Heart left ventricle (tissue), 16 donors: ENCODE measurements at regions not wholly inside any gene's neighbourhood (a gene's known extent, or its start where the extent isn't known, plus 50 kb on each side); places are given as distances from the start of the nearest gene placed in this dataset.

ENCODE experiments used
- ATAC-seq, 4 donors: fragments of 200-7000 bp; cut with Tn5 transposase; one replicate each; pipeline ENCODE4 v1.9.1; 2020 to 2022; ENCODE audit warnings: moderate library complexity in 4 of 4, mild to moderate bottlenecking in 3 of 4, moderate number of reproducible peaks in 1 of 4
- DNase-seq, 5 donors: peaks; one replicate each; pipeline ENCODE4 v3.0.0-alpha.2; 2020
- H3K27ac ChIP-seq, 12 donors: fragments of 200-600 bp; sonication (generic) in 4 of 12; one replicate each; pipeline versions ENCODE4 v1.5.0 to v1.8.0; 2016 to 2022; ENCODE audit warnings: mild to moderate bottlenecking in 2 of 12
- H3K27me3 ChIP-seq, 9 donors: fragments of 200-600 bp; sonication (generic) in 2 of 9; one replicate each; pipeline versions ENCODE4 v1.5.1 to v1.8.0; 2016 to 2022; ENCODE audit warnings: mild to moderate bottlenecking in 3 of 9
- H3K36me3 ChIP-seq, 9 donors: fragments of 200-600 bp; sonication (generic) in 2 of 9; one replicate each; pipeline versions ENCODE4 v1.5.0 to v1.8.0; 2018 to 2022; ENCODE audit warnings: mild to moderate bottlenecking in 2 of 9
- H3K4me1 ChIP-seq, 12 donors: fragments of 200-600 bp; sonication (generic) in 4 of 12; one replicate each; pipeline versions ENCODE4 v1.5.0 to v1.8.0; 2016 to 2022; ENCODE audit warnings: mild to moderate bottlenecking in 3 of 12
- H3K4me3 ChIP-seq, 12 donors: fragments of 200-600 bp; sonication (generic) in 4 of 12; one replicate each; pipeline versions ENCODE4 v1.5.0 to v1.8.0; 2017 to 2022; ENCODE audit warnings: mild to moderate bottlenecking in 9 of 12, moderate library complexity in 4 of 12
- H3K9me3 ChIP-seq, 12 donors: fragments of 200-600 bp; sonication (generic) in 4 of 12; one replicate each; pipeline versions ENCODE4 v1.5.0 to v1.8.0; 2016 to 2022; ENCODE audit warnings: mild to moderate bottlenecking in 1 of 12
- POLR2A ChIP-seq, 2 donors: fragments of 450-650 bp; IDR thresholded peaks; one replicate each; pipeline ENCODE4 v1.6.1; 2017; ENCODE audit warnings: antibody characterized with exemption in 2 of 2, mild to moderate bottlenecking in 2 of 2, moderate library complexity in 2 of 2
- WGBS, 4 donors: extraction: QIAGEN DNeasy Blood & Tissue Kit in 2 of 4; methylation state at CpG; one replicate each; pipeline versions ENCODE4 v1.1.5 to v1.1.7; 2013 to 2018; 5-methylcytosine and 5-hydroxymethylcytosine counted together
- intact Hi-C, 10 donors: fragments of 100-400 bp; cut with DNase I; formaldehyde crosslinking; loops; one replicate each; pipeline versions ENCODE4 v1.11.1 to v1.14.2; 2022
- TF ChIP-seq, protein P1 (sequence below), 12 donors: fragments of 200-600 bp; sonication (generic) in 4 of 12; IDR thresholded peaks; one replicate each; pipeline versions ENCODE4 v1.5.0 to v1.8.0; 2018 to 2022; ENCODE audit warnings: antibody characterized with exemption in 12 of 12, mild to moderate bottlenecking in 5 of 12
- donor health status: ischemic (EF 13 %, LVEDD 7.1; RV severe dilation, severe dysfunction).
- donor health status: healthy with polysubstance abuse.
- donor health status: DM: no; HTN: yes; CAD: no.
- donor health status: DM: no; HTN: no; CAD: no.
- donor health status: ischemic (EF 25% LVEDD 6.9; RV normal size, moderate dysfunction).
- donor health status: ischemic (EF 25% LVEDD 5.7; RV mildly dilated, moderate dysfunction).
- donor health status: healthy.
- donor health status: DM: yes; HTN: yes; CAD: no.
- donor health status: ischemic (EF 35%, LVEDD 5.7; RV mildly dilated, moderate dysfunction).
- donor health status: nonischemic (EF 11% LVEDD 7.7; RV severe dilation, severe dysfunction).
- donor health status: DM: yes; HTN: yes; CAD: no.
- donor health status: PGD.
- donor health status: ischemic (EF 29% LVEDD 5.4; RV normal size, mild dysfunction).
- donor health status: nonischemic (EF 23%, LVEDD 6.1; RV moderate dilation, normal function).

GRCh38 chr4:53916431-53916889, 147.9 kb downstream of the CHIC2 start:
- intact Hi-C loops, result loop anchor here in 1 of 10 donors (10.0 kb wide), 1 partner anchor 422 kb away; no protein-coding TSS in a partner anchor
- Histone ChIP-seq H3K4me1 (peaks cover 0 to 26% (median 0%) of the 10 kb centered on the region in 12 donors), H3K9me3 (no peaks in the 10 kb centered on the region), H3K36me3 (no peaks in the 10 kb centered on the region), H3K4me3 (no peak overlapping the region), H3K27ac (no peak overlapping the region), H3K27me3 (no peaks in the 10 kb centered on the region)
- ATAC-seq, result peak in 3 of 4 donors; percentile 48 to 71 (median 63)
- TF ChIP-seq, protein P1, sequence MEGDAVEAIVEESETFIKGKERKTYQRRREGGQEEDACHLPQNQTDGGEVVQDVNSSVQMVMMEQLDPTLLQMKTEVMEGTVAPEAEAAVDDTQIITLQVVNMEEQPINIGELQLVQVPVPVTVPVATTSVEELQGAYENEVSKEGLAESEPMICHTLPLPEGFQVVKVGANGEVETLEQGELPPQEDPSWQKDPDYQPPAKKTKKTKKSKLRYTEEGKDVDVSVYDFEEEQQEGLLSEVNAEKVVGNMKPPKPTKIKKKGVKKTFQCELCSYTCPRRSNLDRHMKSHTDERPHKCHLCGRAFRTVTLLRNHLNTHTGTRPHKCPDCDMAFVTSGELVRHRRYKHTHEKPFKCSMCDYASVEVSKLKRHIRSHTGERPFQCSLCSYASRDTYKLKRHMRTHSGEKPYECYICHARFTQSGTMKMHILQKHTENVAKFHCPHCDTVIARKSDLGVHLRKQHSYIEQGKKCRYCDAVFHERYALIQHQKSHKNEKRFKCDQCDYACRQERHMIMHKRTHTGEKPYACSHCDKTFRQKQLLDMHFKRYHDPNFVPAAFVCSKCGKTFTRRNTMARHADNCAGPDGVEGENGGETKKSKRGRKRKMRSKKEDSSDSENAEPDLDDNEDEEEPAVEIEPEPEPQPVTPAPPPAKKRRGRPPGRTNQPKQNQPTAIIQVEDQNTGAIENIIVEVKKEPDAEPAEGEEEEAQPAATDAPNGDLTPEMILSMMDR (IDR thresholded peaks at IDR 0.05), result no peak
- TF ChIP-seq POLR2A (IDR thresholded peaks at IDR 0.05), result no peak
- no peak for DNase-seq

- H3K27ac ChIP-seq, result peak overlapping the region in 1 of 12 donors; percentile 16
- TF ChIP-seq, protein P1 (IDR thresholded peaks at IDR 0.05), result no peak
- no peak for TF ChIP-seq POLR2A (IDR thresholded peaks at IDR 0.05)
- H3K9me3 ChIP-seq, result no peaks in the 10 kb centered on the region
- no peaks in the 10 kb centered on the region for H3K27me3 ChIP-seq
- 63 to 67% (median 65%) methylated on average over 4 of the region's 4 CpGs for WGBS, 4 donors
- H3K36me3 ChIP-seq, result no peaks in the 10 kb centered on the region
- H3K4me3 ChIP-seq, result no peak overlapping the region
- DNase-seq (no peak), ATAC-seq (peak in 2 of 4 donors; percentile 34 to 68)
- intact Hi-C loops, result loop anchor here in 1 of 10 donors (10.0 kb wide), 1 partner anchor 420 kb away; no protein-coding TSS in a partner anchor
- peaks cover 0 to 18% (median 0%) of the 10 kb centered on the region in 12 donors for H3K4me1 ChIP-seq
Measured at GRCh38 chr4:53914313-53915016, 149.9 kb downstream of the CHIC2 start.

DNA sequence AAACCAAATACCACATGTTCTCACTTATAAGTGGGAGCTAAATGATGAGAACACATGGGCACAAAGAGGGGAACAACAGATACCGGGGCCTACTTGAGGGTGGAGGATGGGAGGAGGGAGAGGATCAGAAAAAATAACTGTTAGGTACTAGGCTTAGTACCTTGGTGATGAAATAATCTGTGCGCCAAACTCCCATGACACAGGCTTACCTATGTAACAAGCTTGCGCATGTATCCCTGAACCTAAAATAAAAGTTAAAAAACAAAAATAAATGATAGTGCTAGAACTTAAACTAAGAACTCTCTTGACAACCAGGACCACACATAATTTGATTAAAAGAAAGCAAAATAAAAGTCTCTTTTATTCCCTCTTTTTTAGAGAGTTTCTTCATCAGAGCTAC, 150.6 kb downstream of the CHIC2 start:
- Histone ChIP-seq H3K4me1 (peaks cover 0 to 18% (median 3%) of the 10 kb centered on the region in 12 donors), H3K4me3 (no peak overlapping the region), H3K36me3 (no peaks in the 10 kb centered on the region), H3K27ac (peak overlapping the region in 1 of 12 donors; percentile 16), H3K27me3 (no peaks in the 10 kb centered on the region), H3K9me3 (no peaks in the 10 kb centered on the region)
- ATAC-seq, result no peak
- 93 to 95% (median 93%) methylated on average over 3 of the region's 3 CpGs for WGBS, 4 donors
- TF ChIP-seq POLR2A (IDR thresholded peaks at IDR 0.05), result no peak
- TF ChIP-seq, protein P1 (IDR thresholded peaks at IDR 0.05), result no peak
- no peak for DNase-seq
- intact Hi-C loops, result loop anchor here in 1 of 10 donors (10.0 kb wide), 1 partner anchor 419 kb away; no protein-coding TSS in a partner anchor

GRCh38 chr4:53912766-53913497, 151.5 kb downstream of the CHIC2 start:
- H3K4me3 ChIP-seq, result no peak overlapping the region
- no peak overlapping the region for H3K27ac ChIP-seq
- H3K27me3 ChIP-seq, result peaks cover 0 to 7% (median 0%) of the 10 kb centered on the region in 9 donors
- no peak for TF ChIP-seq POLR2A (IDR thresholded peaks at IDR 0.05)
- TF ChIP-seq, protein P1 (IDR thresholded peaks at IDR 0.05), result no peak
- WGBS, 4 donors, result 91 to 96% (median 93%) methylated on average over 5 of the region's 5 CpGs
- H3K9me3 ChIP-seq, result no peaks in the 10 kb centered on the region
- intact Hi-C loops, result loop anchor here in 1 of 10 donors (10.0 kb wide), 1 partner anchor 418 kb away; no protein-coding TSS in a partner anchor
- H3K4me1 ChIP-seq, result peaks cover 0 to 23% (median 5%) of the 10 kb centered on the region in 12 donors
- ATAC-seq, result no peak
- no peak for DNase-seq
- no peaks in the 10 kb centered on the region for H3K36me3 ChIP-seq
